ENCODE measurements at regions not wholly inside any gene's neighbourhood (a gene's known extent, or its start where the extent isn't known, plus 50 kb on each side); places are given as distances from the start of the nearest gene placed in this dataset.

DNA sequence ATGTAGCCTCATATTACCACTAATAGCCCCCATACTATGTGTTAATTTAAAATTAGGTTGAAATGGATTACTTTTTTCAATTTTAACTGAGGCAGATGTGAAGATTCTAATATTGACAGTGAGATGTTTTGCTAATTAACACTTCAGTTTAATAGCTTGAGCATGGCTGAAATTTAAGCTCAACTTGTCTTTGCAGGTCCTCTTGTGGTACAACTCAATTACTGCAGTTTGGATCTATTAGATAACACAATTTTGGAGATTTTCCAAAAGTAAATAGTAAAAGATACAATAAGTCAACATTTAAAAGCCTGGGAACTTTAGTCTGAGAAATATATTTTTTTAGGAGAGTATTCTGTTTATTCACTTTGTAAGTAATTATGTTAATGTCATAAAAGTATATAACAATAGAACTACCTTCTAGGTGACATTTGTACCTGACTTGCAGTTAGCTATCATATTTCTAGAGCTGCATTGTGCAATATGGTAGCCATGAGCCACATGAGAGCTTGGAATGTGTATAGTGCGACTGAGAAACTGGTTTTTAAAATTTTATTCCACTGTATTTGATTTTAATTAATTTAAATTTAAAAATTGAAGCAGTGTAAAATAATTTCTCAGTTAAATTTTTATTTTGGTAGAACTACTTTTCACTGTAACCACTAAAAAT, 73.1 kb upstream of the FMR1 start:
- DNase-seq, result no peak

DNA sequence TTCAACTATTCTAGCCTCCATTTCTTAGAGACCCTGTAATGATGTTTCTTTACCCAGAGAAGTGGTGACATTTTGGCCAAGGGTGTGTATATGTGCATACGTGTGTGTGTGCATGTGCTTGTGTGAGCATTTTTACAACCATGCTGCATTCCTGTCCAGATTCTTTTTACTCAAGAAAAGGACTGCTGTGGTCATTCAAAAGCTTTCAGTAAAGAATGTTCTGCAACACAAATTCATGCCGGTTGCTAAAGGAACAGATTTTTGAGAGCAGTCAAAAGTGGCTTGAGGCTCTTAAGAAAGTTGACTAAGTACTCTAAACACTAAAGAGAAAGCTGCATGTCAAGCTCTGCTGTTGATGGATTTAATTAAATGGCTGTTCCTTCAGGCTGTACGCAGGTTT, 65.0 kb upstream of the FMR1 start:
- no peak for DNase-seq

DNA sequence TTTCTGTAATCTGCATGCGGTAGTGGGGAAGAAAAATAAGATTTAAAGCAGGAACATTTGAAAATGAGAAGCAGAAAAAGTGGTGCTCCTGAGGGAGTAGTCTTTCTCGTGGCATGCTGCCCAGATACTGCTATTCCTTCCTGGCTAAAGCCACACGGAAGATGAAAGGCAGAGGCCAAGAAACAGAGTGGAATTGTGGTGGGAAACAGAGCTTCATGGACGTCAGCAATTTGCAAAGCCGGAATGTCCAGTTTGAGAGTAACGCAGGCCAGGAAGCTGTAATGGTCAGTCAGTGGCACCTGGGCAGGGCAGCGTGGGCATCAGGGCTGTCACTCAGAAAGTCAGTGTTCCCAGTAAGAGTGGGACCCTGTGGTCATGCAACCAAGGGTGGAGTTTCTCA, 63.7 kb upstream of the FMR1 start:
- no peak for DNase-seq

DNA sequence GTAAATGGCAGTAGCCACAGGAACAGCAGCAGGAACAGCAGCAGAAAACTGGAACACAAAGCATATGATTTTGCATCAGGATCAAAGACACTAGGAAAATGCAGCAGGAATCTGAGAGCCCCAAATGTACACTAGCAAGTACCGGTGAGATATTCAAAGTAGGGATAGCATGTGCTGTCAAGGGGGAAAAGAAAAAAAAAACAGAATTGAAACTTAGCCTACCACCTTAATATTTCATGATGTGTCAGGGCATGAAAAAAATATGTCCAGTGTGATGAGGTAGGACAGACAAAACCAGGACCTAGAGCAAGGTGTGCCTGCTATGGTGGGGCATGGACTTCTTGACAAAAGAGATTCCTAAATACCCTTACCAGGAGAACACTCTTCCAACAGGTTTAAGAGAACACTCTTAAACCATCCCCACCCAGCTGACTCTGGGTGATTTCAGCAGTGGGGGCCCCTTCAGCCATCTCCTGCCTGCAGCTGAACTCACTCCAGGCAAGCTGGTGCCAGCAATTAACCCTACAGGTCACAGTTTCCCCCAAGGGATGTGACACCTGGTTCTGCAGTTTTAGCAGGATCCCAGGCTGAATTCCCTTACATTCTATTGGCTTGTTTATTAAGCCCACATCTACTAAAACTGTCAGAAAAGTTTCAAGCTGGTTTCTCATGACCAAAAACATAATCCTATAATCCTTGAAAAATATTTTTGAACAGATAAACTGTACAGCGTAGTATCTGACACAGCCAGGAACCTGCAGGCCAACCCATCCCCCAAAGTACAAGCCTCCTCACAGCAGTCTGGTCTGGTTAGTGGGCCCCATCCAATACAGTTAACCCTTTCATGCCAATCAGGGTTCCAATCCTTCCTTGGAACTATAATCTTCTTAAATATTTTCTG, 62.9 kb upstream of the FMR1 start:
- DNase-seq, result no peak

DNA sequence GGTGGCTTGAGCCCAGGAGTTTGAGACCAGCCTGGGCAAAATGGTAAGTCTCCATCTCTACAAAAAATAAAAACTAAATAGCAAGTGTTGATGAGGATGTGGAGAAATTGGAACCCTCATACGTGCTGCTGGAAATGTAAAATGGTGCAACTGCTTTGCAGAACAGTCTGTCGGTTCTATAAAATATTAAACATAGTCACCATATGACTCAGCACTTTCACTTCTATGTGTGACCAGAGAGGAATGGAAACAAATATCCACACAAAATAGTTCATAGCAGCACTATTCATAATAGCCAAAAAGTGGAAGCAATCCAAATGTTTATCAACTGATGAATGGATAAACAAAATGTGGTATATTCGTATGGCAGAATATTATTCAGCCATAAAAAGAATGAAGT, 60.8 kb upstream of the FMR1 start:
- no peak for DNase-seq

DNA sequence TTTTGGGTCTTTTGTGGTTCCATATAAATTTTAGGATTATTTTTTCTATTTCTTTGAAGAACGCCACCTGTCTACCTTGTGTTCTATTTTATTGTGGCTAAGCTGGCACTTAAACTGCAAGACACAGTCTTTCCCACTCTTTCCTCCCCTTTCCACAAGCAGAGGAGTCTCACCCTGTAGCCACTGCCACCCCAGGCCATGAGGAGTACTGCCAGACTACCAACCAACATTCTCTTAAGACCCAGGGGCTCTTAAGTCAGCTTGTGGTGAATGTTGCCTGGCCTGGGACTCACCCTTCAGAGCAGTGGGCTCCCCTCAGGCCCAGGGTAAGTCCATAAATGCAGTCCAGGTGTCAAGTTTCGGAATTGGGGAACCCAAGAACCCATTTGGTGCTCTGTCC, 58.0 kb upstream of the FMR1 start:
- no peak for DNase-seq

DNA sequence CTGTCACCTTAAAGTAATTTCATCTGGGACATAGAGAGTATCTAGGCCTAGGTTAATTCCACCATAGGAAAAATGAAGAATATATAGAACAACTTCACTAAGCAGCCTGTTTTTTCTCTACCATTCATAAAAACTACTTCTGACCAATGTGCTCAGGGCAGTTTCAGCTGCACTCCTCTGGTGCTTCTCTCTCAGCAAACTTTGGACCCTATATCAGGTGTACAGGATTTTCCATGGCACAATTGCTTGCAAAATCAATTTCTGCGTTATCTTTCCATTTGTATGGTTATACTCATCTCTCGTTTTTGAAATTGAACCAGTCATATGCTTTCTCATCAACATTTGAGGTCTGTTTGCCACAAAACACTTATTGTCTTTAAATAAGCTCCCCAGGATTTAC, 52.1 kb upstream of the FMR1 start:
- no peak for DNase-seq

All from T-helper 1 cell (primary cell).